ENCODE measurements at regions not wholly inside any gene's neighbourhood (a gene's known extent, or its start where the extent isn't known, plus 50 kb on each side); places are given as distances from the start of the nearest gene placed in this dataset.

- no peak for TF ChIP-seq RAD21 (IDR thresholded peaks at IDR 0.05)
- TF ChIP-seq SP1 (IDR thresholded peaks at IDR 0.05): no peak
- TF ChIP-seq CTCF (IDR thresholded peaks at IDR 0.05; ENCODE audit: low read depth, low read length, missing input control): no peak
- no peak for TF ChIP-seq JUND (IDR thresholded peaks at IDR 0.05)
Measured at GRCh38 chr7:68807666-68808065, 790.6 kb upstream of the AUTS2 start.
